ENCODE measurements at regions not wholly inside any gene's neighbourhood (a gene's known extent, or its start where the extent isn't known, plus 50 kb on each side); places are given as distances from the start of the nearest gene placed in this dataset.

DNA sequence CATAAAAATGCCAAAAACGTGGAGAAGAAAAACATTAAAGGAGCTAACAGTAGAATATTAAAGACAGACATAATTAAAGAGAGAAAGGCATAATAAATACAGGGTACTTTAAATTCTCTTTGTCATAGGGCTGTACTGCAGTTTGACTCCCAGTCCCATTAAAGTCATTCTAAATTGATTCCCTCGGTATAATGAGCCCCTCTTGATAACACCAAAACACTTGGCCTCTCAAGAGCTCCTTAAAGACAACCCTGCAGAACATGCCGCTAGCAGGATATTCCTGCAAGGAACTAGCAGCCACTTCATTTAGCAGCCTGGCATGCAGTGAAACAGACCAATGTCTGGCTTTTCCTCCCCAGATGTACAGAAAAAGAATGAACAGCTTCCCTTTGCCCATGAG is 273.8 kb upstream of the ESRRG start:
- no peaks in the 10 kb centered on the region for H3K4me1 ChIP-seq
- H3K36me3 ChIP-seq, result no peaks in the 10 kb centered on the region
- H3K4me3 ChIP-seq, result no peak overlapping the region
- DNase-seq (no peak), FAIRE-seq (no peak), ATAC-seq (no peak)
- TF ChIP-seq CTCF (IDR thresholded peaks at IDR 0.05), result no peak
- H3K27me3 ChIP-seq, result no peaks in the 10 kb centered on the region
- 43 to 44% methylated on average over 3 of the region's 3 CpGs for WGBS, 2 donors
- no peaks in the 10 kb centered on the region for H3K9me3 ChIP-seq
- intact Hi-C loops (cut with DNase I), result no loop called here
- no peak overlapping the region for H3K27ac ChIP-seq

- no peak for TF ChIP-seq CTCF (IDR thresholded peaks at IDR 0.05)
- Histone ChIP-seq H3K4me3 (no peak overlapping the region), H3K9me3 (no peaks in the 10 kb centered on the region), H3K27me3 (no peaks in the 10 kb centered on the region), H3K27ac (no peak overlapping the region), H3K4me1 (no peaks in the 10 kb centered on the region), H3K36me3 (no peaks in the 10 kb centered on the region)
- intact Hi-C loops (cut with DNase I), result no loop called here
- FAIRE-seq (no peak), ATAC-seq (no peak), DNase-seq (no peak)
- WGBS, 2 donors, result 33 to 38% methylated on average over 1 of the region's 1 CpG
These were observed 261.3 kb upstream of the ESRRG start for GRCh38 chr1:216984536-216984935.

DNA sequence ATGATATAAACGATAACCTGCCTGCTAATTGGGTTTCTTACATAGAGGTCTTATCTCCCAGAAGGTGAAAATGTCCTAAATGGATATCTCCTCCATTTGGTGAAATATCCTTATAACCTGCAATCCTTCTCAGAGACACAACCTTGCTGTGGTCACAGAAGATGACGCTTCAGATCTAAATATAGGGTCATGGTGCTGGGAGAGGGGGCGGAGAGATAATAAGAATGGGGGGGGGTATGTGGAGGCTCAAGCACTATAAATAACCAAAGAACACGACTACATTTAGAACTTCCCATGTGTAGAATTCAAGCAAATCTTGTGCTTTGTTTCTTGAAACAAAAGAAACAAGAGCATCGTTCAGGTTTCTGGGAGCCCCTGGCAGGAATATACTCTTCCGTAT is 260.6 kb upstream of the ESRRG start:
- ATAC-seq (no peak), DNase-seq (no peak), FAIRE-seq (no peak)
- H3K4me3 ChIP-seq, result no peak overlapping the region
- no peaks in the 10 kb centered on the region for H3K36me3 ChIP-seq
- no peaks in the 10 kb centered on the region for H3K4me1 ChIP-seq
- no peaks in the 10 kb centered on the region for H3K27me3 ChIP-seq
- WGBS, 2 donors, result 77 to 81% methylated on average over 6 of the region's 6 CpGs
- TF ChIP-seq CTCF (IDR thresholded peaks at IDR 0.05), result no peak
- no peak overlapping the region for H3K27ac ChIP-seq
- intact Hi-C loops (cut with DNase I), result no loop called here
- no peaks in the 10 kb centered on the region for H3K9me3 ChIP-seq

DNA sequence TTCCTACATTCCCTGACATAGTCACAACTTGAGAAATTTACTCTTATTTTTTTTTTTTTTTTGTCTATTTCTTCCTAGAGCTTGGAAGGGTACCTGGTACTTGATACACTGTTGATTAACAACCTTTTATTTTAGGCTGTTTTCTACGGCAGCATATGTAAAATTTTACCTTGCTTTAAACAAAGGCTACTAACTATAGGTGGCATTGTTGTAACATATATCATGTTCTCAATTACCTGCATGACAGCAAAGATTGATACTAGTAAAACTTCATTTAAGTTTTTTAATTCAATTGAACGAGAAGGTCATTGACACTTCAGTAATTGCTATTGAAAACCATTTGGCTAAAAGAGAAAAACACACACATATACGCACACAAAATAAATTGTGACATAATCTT is 238.3 kb upstream of the ESRRG start:
- 46 to 48% methylated on average over 3 of the region's 3 CpGs for WGBS, 2 donors
- intact Hi-C loops (cut with DNase I), result no loop called here
- H3K9me3 ChIP-seq, result no peaks in the 10 kb centered on the region

GRCh38 chr1:216960716-216961115 is 237.5 kb upstream of the ESRRG start:
- ATAC-seq, result no peak
- Histone ChIP-seq H3K9me3 (no peaks in the 10 kb centered on the region), H3K27me3 (no peaks in the 10 kb centered on the region), H3K27ac (no peak overlapping the region), H3K4me1 (no peaks in the 10 kb centered on the region), H3K4me3 (no peak overlapping the region), H3K36me3 (no peaks in the 10 kb centered on the region)
- intact Hi-C loops (cut with DNase I), result no loop called here
- no peak for DNase-seq
- no peak for TF ChIP-seq CTCF (IDR thresholded peaks at IDR 0.05)
- FAIRE-seq, result no peak

More for the DNA sequence above, 238.3 kb upstream of the ESRRG start:
- no peaks in the 10 kb centered on the region for H3K36me3 ChIP-seq
- TF ChIP-seq CTCF (IDR thresholded peaks at IDR 0.05), result no peak
- H3K27ac ChIP-seq, result no peak overlapping the region
- FAIRE-seq (no peak), ATAC-seq (no peak), DNase-seq (no peak)
- no peaks in the 10 kb centered on the region for H3K4me1 ChIP-seq
- H3K27me3 ChIP-seq, result no peaks in the 10 kb centered on the region
- no peak overlapping the region for H3K4me3 ChIP-seq

Measured in pancreas (tissue), 10 donors.